ENCODE measurements at regions not wholly inside any gene's neighbourhood (a gene's known extent, or its start where the extent isn't known, plus 50 kb on each side); places are given as distances from the start of the nearest gene placed in this dataset.

GRCh38 chr5:67297376-67297775, 100.8 kb upstream of the CD180 start:
- TF ChIP-seq, protein P1, sequence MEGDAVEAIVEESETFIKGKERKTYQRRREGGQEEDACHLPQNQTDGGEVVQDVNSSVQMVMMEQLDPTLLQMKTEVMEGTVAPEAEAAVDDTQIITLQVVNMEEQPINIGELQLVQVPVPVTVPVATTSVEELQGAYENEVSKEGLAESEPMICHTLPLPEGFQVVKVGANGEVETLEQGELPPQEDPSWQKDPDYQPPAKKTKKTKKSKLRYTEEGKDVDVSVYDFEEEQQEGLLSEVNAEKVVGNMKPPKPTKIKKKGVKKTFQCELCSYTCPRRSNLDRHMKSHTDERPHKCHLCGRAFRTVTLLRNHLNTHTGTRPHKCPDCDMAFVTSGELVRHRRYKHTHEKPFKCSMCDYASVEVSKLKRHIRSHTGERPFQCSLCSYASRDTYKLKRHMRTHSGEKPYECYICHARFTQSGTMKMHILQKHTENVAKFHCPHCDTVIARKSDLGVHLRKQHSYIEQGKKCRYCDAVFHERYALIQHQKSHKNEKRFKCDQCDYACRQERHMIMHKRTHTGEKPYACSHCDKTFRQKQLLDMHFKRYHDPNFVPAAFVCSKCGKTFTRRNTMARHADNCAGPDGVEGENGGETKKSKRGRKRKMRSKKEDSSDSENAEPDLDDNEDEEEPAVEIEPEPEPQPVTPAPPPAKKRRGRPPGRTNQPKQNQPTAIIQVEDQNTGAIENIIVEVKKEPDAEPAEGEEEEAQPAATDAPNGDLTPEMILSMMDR (IDR thresholded peaks at IDR 0.05) = no peak
- TF ChIP-seq YY1 (IDR thresholded peaks at IDR 0.05; ENCODE audit: low read depth) (no peak), POLR2AphosphoS5 (IDR thresholded peaks at IDR 0.05; ENCODE audit: low read depth, low read length) (no peak), TAF1 (IDR thresholded peaks at IDR 0.05; ENCODE audit: borderline replicate concordance, low read depth, low read length) (no peak), EZH2phosphoT487 (IDR thresholded peaks at IDR 0.05; ENCODE audit: borderline replicate concordance, low read depth) (no peak), GABPA (IDR thresholded peaks at IDR 0.05; ENCODE audit: low read depth) (no peak), MAX (IDR thresholded peaks at IDR 0.05; ENCODE audit: low read depth) (no peak), RXRA (IDR thresholded peaks at IDR 0.05; ENCODE audit: borderline replicate concordance, low read depth) (no peak)
- TF ChIP-seq, protein P2, sequence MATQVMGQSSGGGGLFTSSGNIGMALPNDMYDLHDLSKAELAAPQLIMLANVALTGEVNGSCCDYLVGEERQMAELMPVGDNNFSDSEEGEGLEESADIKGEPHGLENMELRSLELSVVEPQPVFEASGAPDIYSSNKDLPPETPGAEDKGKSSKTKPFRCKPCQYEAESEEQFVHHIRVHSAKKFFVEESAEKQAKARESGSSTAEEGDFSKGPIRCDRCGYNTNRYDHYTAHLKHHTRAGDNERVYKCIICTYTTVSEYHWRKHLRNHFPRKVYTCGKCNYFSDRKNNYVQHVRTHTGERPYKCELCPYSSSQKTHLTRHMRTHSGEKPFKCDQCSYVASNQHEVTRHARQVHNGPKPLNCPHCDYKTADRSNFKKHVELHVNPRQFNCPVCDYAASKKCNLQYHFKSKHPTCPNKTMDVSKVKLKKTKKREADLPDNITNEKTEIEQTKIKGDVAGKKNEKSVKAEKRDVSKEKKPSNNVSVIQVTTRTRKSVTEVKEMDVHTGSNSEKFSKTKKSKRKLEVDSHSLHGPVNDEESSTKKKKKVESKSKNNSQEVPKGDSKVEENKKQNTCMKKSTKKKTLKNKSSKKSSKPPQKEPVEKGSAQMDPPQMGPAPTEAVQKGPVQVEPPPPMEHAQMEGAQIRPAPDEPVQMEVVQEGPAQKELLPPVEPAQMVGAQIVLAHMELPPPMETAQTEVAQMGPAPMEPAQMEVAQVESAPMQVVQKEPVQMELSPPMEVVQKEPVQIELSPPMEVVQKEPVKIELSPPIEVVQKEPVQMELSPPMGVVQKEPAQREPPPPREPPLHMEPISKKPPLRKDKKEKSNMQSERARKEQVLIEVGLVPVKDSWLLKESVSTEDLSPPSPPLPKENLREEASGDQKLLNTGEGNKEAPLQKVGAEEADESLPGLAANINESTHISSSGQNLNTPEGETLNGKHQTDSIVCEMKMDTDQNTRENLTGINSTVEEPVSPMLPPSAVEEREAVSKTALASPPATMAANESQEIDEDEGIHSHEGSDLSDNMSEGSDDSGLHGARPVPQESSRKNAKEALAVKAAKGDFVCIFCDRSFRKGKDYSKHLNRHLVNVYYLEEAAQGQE (IDR thresholded peaks at IDR 0.05; ENCODE audit: low read depth, low read length) = no peak
- TF ChIP-seq, protein P3, sequence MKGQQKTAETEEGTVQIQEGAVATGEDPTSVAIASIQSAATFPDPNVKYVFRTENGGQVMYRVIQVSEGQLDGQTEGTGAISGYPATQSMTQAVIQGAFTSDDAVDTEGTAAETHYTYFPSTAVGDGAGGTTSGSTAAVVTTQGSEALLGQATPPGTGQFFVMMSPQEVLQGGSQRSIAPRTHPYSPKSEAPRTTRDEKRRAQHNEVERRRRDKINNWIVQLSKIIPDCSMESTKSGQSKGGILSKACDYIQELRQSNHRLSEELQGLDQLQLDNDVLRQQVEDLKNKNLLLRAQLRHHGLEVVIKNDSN (IDR thresholded peaks at IDR 0.05; ENCODE audit: borderline replicate concordance, low read depth) = no peak
